IPS-NIHi7 (cell line): ENCODE measurements at regions not wholly inside any gene's neighbourhood (a gene's known extent, or its start where the extent isn't known, plus 50 kb on each side); places are given as distances from the start of the nearest gene placed in this dataset.
"Not testable (repeated sequence)": the region's sequence is repeated elsewhere in the genome, so short reads cannot be mapped to it uniquely, and the experiment has no call there.

ENCODE experiments used
- DNase-seq: peaks from one replicate; pipeline ENCODE4 v3.0.0; 2012; ENCODE audit warnings: mixed read lengths; ENCODE audit errors: extremely low spot score

DNA sequence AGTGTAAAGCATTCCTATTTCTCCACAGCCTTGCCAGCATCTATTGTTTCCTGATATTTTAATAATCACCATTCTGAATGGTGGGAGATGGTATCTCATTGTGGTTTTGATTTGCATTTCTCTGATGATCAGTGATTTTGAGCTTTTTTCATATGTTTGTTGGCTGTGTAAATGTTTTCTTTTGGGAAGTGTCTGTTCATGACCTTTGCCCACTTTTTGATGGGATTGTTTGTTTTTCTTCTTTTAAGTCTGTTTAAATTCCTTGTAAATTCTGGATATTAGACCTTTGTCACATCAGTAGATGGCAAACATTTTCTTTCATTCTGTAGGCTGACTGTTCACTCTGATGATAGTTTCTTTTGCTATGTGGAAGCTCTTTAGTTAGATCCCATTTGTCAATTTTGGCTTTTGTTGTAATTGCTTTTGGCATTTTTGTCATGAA lies 461.5 kb upstream of the GCFC2 start:
- DNase-seq: not testable (repeated sequence)

DNA sequence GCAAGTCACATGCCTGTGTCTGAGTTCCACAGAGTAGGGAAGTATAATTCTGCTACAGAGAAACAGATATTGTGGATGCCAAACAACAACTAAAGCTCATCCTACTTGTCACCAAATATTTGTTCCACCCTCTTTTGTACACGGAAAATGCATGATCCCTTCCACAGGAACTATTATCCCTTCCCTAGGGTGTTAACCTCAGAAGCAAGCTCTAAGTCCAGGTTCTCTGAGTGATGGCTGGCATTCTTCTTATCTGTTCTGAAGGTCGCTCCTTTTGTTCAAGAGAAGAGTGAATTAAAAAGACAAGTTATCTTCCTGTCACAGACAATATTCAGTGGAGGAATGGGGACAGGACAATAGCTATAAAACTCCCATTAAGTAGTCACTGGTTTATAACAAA lies 460.1 kb upstream of the GCFC2 start:
- no peak for DNase-seq

DNA sequence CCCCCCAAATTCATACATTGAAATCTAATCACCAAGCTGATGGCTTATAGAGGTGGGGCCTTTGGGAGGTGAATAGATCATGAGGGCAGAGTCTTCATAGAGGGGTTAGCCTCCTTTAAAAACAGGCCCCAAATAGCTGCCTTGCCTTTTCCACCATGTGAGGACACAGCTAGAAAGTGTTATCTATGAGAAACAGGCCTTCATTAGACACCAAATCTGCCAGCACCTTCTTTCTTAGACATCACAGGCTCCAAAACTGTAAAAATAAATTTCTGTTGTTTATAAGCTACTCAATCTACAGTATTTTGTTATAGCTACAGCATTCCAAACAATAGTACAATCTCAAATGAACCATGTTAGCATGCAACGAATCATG lies 459.3 kb upstream of the GCFC2 start:
- DNase-seq: no peak

DNA sequence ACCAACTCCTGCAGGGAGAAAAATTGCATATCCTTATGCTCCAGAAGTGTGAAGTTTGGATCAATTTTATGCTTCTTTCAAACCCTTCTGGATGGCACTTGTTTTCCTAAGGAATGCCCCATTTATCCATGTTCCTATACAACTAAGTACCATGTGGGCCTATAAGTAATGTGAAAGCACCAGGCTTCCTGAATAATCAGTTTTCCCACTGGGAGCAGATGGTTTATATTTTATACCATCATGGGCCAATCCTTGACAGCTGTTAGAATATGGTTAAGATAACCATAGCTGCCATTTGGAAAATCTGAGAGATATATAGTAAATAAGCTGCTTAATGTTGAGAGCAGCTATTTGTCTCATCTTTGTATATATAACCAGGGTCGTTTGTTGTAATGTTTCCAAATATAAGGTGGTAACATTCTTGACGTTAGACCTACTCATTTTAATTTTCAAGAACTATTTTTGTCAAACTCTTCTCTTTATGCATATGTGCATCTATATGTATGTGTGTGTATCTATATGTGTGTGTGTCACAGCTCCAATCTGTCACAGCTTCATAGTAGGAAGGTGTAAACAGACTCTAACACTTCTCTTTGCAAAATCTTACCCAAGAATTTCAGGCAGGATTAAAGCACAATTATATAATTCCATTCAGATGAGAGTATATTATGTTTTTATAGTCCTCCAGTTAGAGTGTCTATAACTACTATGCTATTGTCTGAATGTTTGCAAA lies 458.7 kb upstream of the GCFC2 start:
- DNase-seq: no peak

DNA sequence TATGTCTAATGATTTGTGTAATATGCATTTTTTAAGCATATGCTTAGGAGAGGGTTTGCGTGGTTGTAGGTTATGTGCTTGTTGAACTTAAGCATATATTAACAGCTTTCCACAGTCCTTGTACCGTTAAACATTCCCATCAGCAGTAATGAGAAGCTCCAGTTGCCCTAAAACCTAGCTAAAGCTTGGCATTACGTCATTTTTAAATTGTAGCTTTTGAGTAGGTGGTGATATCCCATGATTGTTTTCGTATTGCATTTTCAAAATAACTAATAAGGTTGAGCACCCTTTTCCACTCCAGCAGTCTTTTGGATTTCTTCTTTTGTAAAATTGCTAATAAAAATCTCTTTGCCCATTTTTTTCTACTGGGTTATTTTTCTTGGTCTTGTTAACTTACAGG lies 453.1 kb upstream of the GCFC2 start:
- no peak for DNase-seq

- DNase-seq: no peak
These were observed 450.0 kb upstream of the GCFC2 start for GRCh38 chr2:76160670-76161069.

GRCh38 chr2:76159042-76159648 lies 448.4 kb upstream of the GCFC2 start:
- no peak for DNase-seq

- DNase-seq: no peak
These were observed 446.8 kb upstream of the GCFC2 start for GRCh38 chr2:76157531-76157930.

- no peak for DNase-seq
These were observed 444.3 kb upstream of the GCFC2 start for GRCh38 chr2:76154981-76155380.

DNA sequence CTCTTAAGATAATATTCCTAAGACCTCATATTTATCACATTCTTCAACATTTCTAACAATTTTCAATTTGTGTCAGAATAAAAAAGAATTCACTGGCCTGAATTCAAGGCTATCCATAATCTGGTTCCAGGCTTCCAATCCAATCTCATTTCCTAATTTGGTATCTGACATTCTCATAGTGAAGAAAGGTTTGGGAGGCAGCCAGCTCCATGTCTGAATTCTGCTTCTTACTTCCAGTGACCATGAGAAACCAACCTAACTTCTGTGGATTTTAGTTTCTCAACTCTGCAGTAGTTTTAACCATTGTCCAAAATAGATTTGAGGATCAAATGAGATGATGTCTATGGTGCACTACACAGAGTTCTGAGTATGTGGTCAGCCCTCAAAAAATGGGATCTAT lies 439.1 kb upstream of the GCFC2 start:
- no peak for DNase-seq

DNA sequence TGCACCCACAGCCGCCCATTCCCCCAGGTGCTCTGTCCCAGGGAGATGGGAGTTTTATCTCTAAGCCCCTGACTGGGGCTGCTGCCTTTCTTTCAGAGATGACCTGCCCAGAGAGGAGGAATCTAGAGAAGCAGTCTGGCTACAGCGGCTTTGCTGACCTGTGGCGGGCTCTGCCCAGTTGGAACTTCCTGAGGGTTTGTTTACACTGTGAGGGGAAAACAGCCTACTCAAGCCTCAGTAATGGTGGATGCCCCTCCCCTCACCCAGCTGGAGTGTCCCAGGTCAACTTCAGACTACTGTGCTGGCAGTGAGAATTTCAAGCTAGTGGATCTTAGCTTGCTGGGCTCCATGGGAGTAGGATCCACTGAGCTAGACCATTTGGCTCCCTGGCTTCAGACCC lies 428.6 kb upstream of the GCFC2 start:
- DNase-seq: not testable (repeated sequence)

DNA sequence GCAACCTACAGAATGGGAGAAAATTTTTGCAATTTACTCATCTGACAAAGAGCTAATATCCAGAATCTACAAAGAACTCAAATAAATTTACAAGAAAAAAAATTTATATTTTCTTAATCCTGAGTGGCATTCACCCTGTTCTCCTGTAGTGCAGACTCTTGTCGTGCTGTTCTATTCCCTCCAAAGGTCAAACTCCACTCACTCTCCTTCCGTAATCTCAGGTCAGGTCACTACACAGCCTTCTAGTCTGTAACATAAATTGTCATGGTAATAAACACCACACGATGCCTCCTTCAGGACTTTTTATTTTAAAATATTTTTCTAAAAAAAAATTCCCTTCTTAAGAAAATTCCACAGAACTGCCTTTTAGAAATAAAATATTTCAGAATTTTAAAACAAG lies 417.9 kb upstream of the GCFC2 start:
- no peak for DNase-seq

DNA sequence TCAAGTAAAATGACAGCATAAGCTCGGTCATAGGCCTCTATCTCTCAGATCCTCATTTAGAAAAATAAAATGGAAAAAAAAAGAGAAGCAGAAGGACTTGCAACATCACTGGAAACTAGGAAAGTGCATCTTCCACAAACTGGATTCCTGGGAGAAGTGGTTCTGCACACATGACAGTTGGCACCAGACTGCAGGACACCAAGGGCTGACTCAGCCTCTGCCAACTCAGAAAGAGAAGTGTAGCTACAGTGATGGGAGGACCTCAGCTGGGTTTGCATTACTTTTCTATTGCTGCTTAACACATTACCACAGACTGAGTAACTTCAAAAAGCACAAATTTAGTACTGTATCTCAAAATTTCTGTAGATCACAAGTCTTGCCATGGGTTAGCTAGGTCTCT lies 409.5 kb upstream of the GCFC2 start:
- no peak for DNase-seq

DNA sequence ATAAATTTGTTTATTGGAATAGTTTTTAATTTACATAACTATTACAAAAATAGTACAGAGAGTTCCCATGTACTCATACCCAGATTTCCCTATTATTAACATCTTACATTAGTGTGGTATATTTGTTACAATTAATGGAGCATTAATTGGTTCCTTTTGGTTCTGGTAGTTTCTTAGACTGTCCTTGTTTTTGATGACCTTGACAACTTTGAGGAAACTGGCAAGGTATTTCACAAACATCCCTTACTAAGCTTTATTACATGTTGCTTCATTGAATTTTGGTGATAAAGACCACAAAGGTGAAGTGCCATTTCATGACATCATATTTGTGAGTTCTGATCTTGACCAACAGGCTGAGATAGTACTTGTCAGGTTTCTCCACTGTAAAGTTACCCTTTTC lies 379.0 kb upstream of the GCFC2 start:
- DNase-seq: no peak

- no peak for DNase-seq
These were observed 372.5 kb upstream of the GCFC2 start for GRCh38 chr2:76083248-76083647.

DNA sequence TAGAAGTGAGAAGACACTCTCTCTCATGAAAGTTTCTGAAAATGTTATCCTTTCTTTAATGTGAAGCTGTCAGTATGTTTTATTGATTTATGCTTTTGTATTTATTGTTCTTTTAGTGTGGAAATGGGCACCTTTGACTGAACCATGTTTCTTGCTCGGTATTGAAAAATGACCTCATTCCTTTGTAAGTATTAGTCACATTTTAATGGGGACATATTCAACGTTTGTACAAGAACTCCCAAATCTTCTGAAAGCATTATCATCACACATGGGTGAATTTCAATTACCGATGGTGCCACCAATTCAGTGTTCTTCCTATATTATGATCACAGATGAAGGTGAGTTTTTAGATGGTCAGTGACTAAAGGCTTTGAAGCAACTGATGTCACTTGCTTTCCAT lies 371.8 kb upstream of the GCFC2 start:
- no peak for DNase-seq

GRCh38 chr2:76080154-76080553 lies 369.4 kb upstream of the GCFC2 start:
- DNase-seq: peak; percentile 36

- no peak for DNase-seq
These were observed 364.4 kb upstream of the GCFC2 start for GRCh38 chr2:76075126-76075525.

GRCh38 chr2:76073992-76074604 lies 363.4 kb upstream of the GCFC2 start:
- DNase-seq: no peak

GRCh38 chr2:76050196-76050595 lies 339.5 kb upstream of the GCFC2 start:
- peak; percentile 8 for DNase-seq

GRCh38 chr2:76044701-76045100 lies 334.0 kb upstream of the GCFC2 start:
- DNase-seq: no peak

GRCh38 chr2:76039505-76039904 lies 328.8 kb upstream of the GCFC2 start:
- no peak for DNase-seq

GRCh38 chr2:76027761-76028160 lies 317.0 kb upstream of the GCFC2 start:
- no peak for DNase-seq
